GM13977 (cell line): ENCODE measurements at regions not wholly inside any gene's neighbourhood (a gene's known extent, or its start where the extent isn't known, plus 50 kb on each side); places are given as distances from the start of the nearest gene placed in this dataset.

Experiments
- DNase-seq: peaks from one replicate; pipeline ENCODE4 v3.0.0; 2012; ENCODE audit warnings: low spot score
- in situ Hi-C: fragments of 300-500 bp; cut with MboI; formaldehyde crosslinking; loops from one replicate; pipeline ENCODE4 v1.12.0; 2022; ENCODE audit warnings: low sequenced_read_pairs, low pct_unique_long_range_greater_than_20kb, mixed read lengths, inconsistent platforms; ENCODE audit not compliant: unreplicated experiment
- TF ChIP-seq, protein P1 (sequence below): IDR thresholded peaks from 2 replicates; pipeline ENCODE4 v1.5.1; 2012; ENCODE audit warnings: mild to moderate bottlenecking, control low read depth; ENCODE audit not compliant: insufficient read depth; ENCODE audit errors: extremely low read depth, missing control alignments

- in situ Hi-C loops: no loop called here
- no peak for DNase-seq
- TF ChIP-seq, protein P1, sequence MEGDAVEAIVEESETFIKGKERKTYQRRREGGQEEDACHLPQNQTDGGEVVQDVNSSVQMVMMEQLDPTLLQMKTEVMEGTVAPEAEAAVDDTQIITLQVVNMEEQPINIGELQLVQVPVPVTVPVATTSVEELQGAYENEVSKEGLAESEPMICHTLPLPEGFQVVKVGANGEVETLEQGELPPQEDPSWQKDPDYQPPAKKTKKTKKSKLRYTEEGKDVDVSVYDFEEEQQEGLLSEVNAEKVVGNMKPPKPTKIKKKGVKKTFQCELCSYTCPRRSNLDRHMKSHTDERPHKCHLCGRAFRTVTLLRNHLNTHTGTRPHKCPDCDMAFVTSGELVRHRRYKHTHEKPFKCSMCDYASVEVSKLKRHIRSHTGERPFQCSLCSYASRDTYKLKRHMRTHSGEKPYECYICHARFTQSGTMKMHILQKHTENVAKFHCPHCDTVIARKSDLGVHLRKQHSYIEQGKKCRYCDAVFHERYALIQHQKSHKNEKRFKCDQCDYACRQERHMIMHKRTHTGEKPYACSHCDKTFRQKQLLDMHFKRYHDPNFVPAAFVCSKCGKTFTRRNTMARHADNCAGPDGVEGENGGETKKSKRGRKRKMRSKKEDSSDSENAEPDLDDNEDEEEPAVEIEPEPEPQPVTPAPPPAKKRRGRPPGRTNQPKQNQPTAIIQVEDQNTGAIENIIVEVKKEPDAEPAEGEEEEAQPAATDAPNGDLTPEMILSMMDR: no peak
These were observed 1153.9 kb upstream of the TMPRSS15 start for GRCh38 chr21:19557488-19557887.

- DNase-seq: no peak
- TF ChIP-seq, protein P1: no peak
- in situ Hi-C loops: no loop called here
These were observed 1162.0 kb upstream of the TMPRSS15 start for GRCh38 chr21:19565587-19565986.

DNA sequence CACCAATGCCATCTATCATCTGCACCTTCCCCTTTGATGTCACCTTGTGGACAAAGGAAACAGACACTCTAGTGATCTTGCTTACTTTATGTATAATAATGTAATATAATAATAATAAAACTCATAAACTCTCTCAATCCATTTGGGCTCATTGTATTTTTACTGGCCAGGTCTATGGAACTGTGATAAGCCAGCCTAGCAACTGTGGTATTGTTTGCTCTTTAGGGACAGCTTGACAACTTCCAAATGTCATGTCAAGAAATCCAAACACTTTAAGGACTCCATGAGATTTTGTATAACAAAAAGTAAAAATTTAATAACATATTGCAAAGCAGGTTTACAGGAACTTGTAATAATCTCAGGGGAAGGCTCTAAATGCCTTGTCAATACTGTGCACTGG lies 1163.4 kb upstream of the TMPRSS15 start:
- TF ChIP-seq, protein P1: no peak
- no peak for DNase-seq
- in situ Hi-C loops: no loop called here

DNA sequence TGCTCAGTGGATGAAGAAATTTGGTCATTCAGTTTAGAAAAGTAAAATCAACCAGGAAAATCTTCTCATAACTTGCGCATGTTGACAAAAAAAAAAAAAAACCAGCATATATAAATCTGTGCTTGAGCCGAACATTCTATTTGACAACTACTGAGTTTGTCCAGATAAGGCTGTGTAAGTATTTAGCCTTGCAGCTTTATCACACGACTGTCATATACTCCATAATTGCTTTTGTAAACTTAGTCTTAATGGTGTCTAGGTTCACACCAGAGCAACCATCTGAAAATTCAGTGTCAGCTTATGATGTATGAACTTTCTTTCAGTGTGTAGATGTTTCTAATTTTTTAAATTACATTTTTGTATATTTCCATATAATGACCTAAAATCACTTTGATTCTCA lies 1173.8 kb upstream of the TMPRSS15 start:
- DNase-seq: no peak
- in situ Hi-C loops: no loop called here
- TF ChIP-seq, protein P1: no peak

DNA sequence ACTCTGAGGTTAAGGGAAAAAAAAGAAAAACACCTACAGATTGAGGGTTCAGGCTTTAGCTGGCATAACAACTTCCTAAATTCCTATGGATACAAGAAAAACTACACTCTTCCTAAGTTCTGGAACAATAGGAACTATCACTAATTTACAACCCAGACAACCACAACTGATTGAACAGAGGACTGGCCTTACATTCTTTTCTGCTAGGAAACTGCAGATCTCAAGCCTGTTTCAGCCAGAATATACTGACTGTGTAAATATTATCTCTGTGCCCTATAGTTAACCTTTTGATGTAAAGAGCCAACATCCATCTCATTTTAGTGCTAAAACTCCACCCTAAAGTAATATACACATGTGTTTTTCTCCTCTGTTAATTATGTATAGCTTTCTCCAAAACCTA lies 1186.5 kb upstream of the TMPRSS15 start:
- TF ChIP-seq, protein P1: no peak
- in situ Hi-C loops: no loop called here
- DNase-seq: no peak

DNA sequence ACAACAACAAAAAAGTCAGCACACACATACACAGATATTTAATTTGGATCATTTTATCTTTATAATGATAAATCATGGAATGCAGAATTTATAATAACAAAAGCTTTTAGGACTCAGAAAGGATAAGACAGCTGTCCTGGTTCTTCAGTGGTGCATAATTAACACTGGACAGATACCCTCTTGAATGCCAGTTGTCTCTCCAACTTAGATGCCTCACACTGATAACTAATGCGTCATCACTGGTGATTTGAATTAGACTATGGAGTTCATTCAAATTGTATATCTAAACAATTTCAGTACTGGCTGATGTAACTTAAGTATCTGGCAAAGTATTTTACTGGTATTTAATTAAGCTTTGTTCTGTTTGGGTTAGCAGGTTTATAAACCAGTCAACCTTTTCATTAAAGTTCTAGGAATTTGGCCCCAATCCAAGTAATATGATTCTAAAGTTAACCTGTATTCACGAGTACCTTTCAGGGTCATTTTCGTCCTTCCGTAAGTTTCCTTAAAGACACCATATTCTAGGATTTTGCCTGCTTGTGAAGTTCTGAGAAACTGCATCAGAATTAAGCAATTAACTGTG lies 1199.5 kb upstream of the TMPRSS15 start:
- in situ Hi-C loops: no loop called here
- TF ChIP-seq, protein P1: no peak
- no peak for DNase-seq
